GM12873 (cell line): ENCODE measurements at regions not wholly inside any gene's neighbourhood (a gene's known extent, or its start where the extent isn't known, plus 50 kb on each side); places are given as distances from the start of the nearest gene placed in this dataset.

Source experiments
- TF ChIP-seq, protein P1 (sequence below): IDR thresholded peaks from 2 replicates; pipeline ENCODE4 v1.5.1; 2012; ENCODE audit warnings: low read depth, mild to moderate bottlenecking, moderate library complexity, low read length, control low read depth; ENCODE audit not compliant: insufficient read depth; ENCODE audit errors: missing control alignments

DNA sequence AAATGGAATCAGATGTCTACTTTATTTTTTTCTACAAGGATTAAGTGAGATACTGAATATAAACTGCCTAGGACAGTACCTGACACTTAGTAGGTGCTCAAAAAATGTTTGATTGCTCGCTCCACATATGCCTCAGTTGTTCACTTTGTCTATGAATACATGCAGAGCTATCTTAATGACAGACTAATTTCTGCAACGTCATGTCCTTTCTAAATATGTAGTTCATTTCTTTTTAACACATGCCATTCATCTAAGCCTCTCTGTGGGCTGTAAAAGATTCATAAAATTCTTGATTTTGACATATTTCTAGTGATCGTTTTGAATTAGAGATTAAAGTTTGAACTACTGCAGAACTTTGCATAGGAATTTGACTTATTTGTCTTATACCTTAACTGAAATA is 176.3 kb upstream of the STXBP6 start:
- TF ChIP-seq, protein P1, sequence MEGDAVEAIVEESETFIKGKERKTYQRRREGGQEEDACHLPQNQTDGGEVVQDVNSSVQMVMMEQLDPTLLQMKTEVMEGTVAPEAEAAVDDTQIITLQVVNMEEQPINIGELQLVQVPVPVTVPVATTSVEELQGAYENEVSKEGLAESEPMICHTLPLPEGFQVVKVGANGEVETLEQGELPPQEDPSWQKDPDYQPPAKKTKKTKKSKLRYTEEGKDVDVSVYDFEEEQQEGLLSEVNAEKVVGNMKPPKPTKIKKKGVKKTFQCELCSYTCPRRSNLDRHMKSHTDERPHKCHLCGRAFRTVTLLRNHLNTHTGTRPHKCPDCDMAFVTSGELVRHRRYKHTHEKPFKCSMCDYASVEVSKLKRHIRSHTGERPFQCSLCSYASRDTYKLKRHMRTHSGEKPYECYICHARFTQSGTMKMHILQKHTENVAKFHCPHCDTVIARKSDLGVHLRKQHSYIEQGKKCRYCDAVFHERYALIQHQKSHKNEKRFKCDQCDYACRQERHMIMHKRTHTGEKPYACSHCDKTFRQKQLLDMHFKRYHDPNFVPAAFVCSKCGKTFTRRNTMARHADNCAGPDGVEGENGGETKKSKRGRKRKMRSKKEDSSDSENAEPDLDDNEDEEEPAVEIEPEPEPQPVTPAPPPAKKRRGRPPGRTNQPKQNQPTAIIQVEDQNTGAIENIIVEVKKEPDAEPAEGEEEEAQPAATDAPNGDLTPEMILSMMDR = no peak

DNA sequence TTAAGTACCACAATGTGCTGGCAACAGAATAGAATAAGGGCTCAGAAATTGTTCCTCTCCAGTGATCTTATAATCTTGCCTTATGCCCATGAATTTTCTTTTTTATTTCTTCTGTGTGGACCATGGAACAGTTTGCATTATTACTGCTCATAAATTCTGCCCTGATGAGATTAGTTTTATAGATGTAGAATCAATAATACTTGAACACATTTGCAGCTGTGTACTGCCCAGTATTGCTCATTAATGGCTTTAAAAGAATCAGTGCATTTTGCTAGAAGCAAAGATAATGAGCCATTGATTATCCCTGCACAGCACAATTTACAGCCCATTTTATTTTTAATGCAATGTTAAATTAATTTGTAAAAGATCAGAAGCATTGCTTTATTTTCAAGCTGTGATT is 172.3 kb upstream of the STXBP6 start:
- TF ChIP-seq, protein P1 = no peak

DNA sequence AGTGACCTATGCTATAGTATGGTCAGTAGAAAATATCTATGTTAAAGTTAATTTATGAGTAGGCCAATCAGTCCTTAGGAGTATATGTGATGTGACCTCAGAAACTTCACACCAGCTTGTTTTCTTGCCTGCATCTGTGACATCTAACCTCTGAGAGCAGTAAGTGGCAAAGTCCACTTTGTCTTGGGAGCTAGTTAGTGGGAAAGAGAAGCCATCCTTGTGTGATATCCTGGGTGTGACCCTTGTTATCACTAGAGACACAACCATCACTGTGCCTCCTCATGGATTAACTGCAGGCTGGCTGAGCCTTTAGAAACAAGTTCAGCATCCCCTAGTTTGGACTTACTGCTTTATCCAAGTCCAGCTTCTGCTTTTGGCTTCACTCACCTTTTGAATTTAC is 170.6 kb upstream of the STXBP6 start:
- TF ChIP-seq, protein P1 = no peak

DNA sequence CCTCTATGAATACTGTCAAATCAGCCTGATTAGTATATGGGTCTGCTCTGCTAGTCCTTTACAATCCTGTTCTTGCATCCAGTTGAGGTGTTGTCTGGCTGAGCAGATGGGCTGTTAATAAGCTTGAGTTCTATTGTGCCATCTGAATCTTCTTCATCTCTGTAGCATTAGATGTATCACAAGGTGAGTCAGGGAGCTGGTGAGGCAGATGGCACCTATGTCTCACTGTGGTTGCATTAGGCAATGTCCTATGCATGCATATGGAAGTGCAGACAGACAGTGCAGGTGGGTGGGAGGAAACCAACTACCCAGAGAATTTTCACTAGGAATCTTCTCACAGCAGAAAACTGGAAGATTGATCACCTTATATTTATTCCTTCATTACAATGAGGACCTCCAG is 165.7 kb upstream of the STXBP6 start:
- TF ChIP-seq, protein P1 = no peak

DNA sequence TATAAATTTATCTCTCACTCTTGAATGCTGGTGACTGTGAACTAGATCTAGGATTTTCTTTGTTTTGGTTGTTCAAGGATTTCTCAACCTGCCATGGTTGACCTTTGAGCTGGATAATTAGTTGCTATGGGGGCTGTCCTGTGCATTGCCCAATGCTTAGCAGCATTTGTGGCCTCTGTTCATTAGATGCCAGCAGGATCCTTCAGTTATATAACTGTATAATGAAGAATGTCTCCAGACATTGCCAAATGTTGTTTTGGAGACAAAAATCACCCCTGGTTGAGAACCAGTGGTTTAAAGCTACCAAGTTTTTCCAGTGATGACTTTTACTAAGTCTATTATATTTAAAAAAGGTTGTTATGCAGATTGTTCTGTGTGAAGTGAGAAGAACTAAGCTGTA is 147.9 kb upstream of the STXBP6 start:
- TF ChIP-seq, protein P1 = no peak

DNA sequence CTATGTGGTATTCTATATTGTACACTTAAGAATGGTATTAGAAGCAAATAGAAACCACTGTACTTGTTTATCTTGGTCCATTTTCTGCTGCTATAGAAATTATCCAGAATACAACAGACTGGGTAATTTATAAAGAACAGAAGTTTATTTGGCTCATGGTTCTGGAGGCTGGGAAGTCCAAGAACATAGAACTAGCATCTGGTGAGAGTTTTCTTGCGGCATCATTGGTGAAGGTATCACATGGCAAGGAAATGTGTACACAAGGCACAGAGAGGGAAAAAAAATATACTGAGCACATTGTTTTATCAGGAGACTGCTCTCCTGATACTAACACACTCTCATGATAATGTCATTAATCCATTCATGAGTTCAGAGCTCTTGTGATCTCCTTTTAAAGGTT is 130.3 kb upstream of the STXBP6 start:
- TF ChIP-seq, protein P1 = no peak

DNA sequence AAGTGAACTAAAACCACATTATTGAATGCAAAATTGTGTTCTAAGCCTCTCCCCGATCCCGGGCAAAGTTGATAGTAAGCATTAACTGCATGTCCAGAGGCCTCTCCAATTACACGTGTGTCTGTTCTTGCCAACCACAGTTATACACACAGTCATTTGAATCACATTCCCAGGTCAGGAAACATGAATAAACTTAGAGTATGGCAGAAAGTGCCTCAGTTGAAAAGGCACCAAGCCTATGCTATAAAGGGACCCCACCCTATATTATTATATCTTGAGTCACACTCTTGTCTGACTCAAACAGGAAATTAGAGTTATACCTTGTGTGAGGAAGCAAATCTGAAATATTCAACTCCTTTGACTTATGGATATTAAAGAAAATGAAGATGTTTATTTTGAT is 128.3 kb upstream of the STXBP6 start:
- TF ChIP-seq, protein P1 = no peak
